NCI-H226 (cell line): ENCODE measurements at regions not wholly inside any gene's neighbourhood (a gene's known extent, or its start where the extent isn't known, plus 50 kb on each side); places are given as distances from the start of the nearest gene placed in this dataset.

Experiments
- DNase-seq: peaks from one replicate; pipeline ENCODE4 v3.0.0-alpha.2; 2015

GRCh38 chr16:9536905-9537304 is 445.5 kb downstream of the HAPSTR1 start:
- no peak for DNase-seq

- DNase-seq, result no peak
These were observed 447.9 kb downstream of the HAPSTR1 start for GRCh38 chr16:9539346-9539745.

GRCh38 chr16:9541723-9542122 is 450.3 kb downstream of the HAPSTR1 start:
- DNase-seq, result no peak

GRCh38 chr16:9542165-9542755 is 450.8 kb downstream of the HAPSTR1 start:
- DNase-seq, result no peak

GRCh38 chr16:9545522-9546437 is 454.3 kb downstream of the HAPSTR1 start:
- DNase-seq, result no peak

- no peak for DNase-seq
These were observed 455.0 kb downstream of the HAPSTR1 start for GRCh38 chr16:9546438-9546786.

GRCh38 chr16:9549487-9549886 is 458.0 kb downstream of the HAPSTR1 start:
- no peak for DNase-seq

GRCh38 chr16:9555051-9555450 is 463.6 kb downstream of the HAPSTR1 start:
- no peak for DNase-seq

- no peak for DNase-seq
These were observed 465.7 kb downstream of the HAPSTR1 start for GRCh38 chr16:9556949-9557665.

- DNase-seq, result no peak
These were observed 466.3 kb downstream of the HAPSTR1 start for GRCh38 chr16:9557713-9558112.

GRCh38 chr16:9566099-9566498 is 474.7 kb downstream of the HAPSTR1 start:
- DNase-seq, result no peak

- no peak for DNase-seq
These were observed 476.2 kb downstream of the HAPSTR1 start for GRCh38 chr16:9567666-9568065.

GRCh38 chr16:9568261-9568660 is 476.8 kb downstream of the HAPSTR1 start:
- no peak for DNase-seq

GRCh38 chr16:9570521-9570920 is 479.1 kb downstream of the HAPSTR1 start:
- no peak for DNase-seq

GRCh38 chr16:9578459-9578858 is 487.0 kb downstream of the HAPSTR1 start:
- no peak for DNase-seq

- no peak for DNase-seq
These were observed 488.6 kb downstream of the HAPSTR1 start for GRCh38 chr16:9580025-9580424.

- DNase-seq, result no peak
These were observed 502.0 kb downstream of the HAPSTR1 start for GRCh38 chr16:9593440-9593839.

- no peak for DNase-seq
These were observed 502.6 kb downstream of the HAPSTR1 start for GRCh38 chr16:9594047-9594446.

- DNase-seq, result no peak
These were observed 503.5 kb downstream of the HAPSTR1 start for GRCh38 chr16:9594946-9595345.

- DNase-seq, result no peak
These were observed 503.9 kb downstream of the HAPSTR1 start for GRCh38 chr16:9595393-9595792.

GRCh38 chr16:9596788-9597187 is 505.3 kb downstream of the HAPSTR1 start:
- no peak for DNase-seq

- DNase-seq, result no peak
These were observed 506.7 kb downstream of the HAPSTR1 start for GRCh38 chr16:9597967-9598730.

- no peak for DNase-seq
These were observed 507.3 kb downstream of the HAPSTR1 start for GRCh38 chr16:9598731-9599083.
